Erythroblast (primary cell): ENCODE measurements at regions not wholly inside any gene's neighbourhood (a gene's known extent, or its start where the extent isn't known, plus 50 kb on each side); places are given as distances from the start of the nearest gene placed in this dataset.

Source experiments
- GATA1 ChIP-seq: IDR thresholded peaks from 2 replicates; pipeline ENCODE4 v1.6.1; 2011; ENCODE audit warnings: low read depth, mild to moderate bottlenecking, control low read depth, low read length, moderate library complexity
- POLR2A ChIP-seq: IDR thresholded peaks from 2 replicates; pipeline ENCODE4 v1.6.1; 2011; ENCODE audit warnings: mild to moderate bottlenecking, low read length

GRCh38 chr5:24294333-24294732, 350.4 kb downstream of the CDH10 start:
- TF ChIP-seq POLR2A, result no peak
- TF ChIP-seq GATA1, result no peak
